K562 (cell line): ENCODE measurements at regions not wholly inside any gene's neighbourhood (a gene's known extent, or its start where the extent isn't known, plus 50 kb on each side); places are given as distances from the start of the nearest gene placed in this dataset.

Source experiments
- ATAC-seq: fragments of 200-7000 bp; cut with Tn5 transposase; 3 replicates; pipeline ENCODE4 v1.9.1; 2020; ENCODE audit warnings: moderate library complexity
- BruUV-seq: library from RNA; stranded (reverse); fragments of 400-500 nt; replicated peaks from 2 replicates; lab custom pipeline; 2021; lab: Mats Ljungman, UMichigan
- CTCF ChIA-PET: fragments of 300-600 bp; formaldehyde crosslinking; extraction: SDS; loops from one replicate; lab custom pipeline; 2021; ENCODE audit warnings: low intra/inter-chr PET ratio; lab: Yijun Ruan, JAX
- POLR2A ChIA-PET: fragments of 300-600, 350-650 bp; sonication (Branson Sonifier 250); formaldehyde crosslinking; extraction: SDS; loops from one replicate; lab custom pipeline; 2021; ENCODE audit warnings: antibody characterized with exemption, inconsistent platforms; lab: Yijun Ruan, JAX
- DNase-seq, 4 experiments: peaks; one replicate each; pipeline versions ENCODE4 v3.0.0 to v3.0.0-alpha.2; 2011 to 2018; ENCODE audit warnings: low spot score in 3 of 4, mixed read lengths in 3 of 4; ENCODE audit errors: extremely low read depth in 1 of 4
- FAIRE-seq: peaks from 2 replicates; lab custom pipeline; 2011; peaks lifted over from hg19 to GRCh38; lab: Jason Lieb, UNC
- H2AFZ ChIP-seq: 2 replicates; pipeline ENCODE4 v1.6.0; 2011; ENCODE audit warnings: low read depth, low read length, control low read depth, inconsistent platforms
- H3K27ac ChIP-seq: fragments of 200-600 bp; 3 replicates; pipeline ENCODE4 v1.8.0; 2011; ENCODE audit warnings: low read depth, mild to moderate bottlenecking, control low read depth, inconsistent platforms, low read length, moderate library complexity, mixed read lengths; ENCODE audit errors: extremely low read depth
- H3K27me3 ChIP-seq, 2 experiments: fragments of 300-600 bp in 1 of 2; 2 replicates in 1 of 2; 3 replicates in 1 of 2; pipeline versions ENCODE4 v1.6.0 to v1.8.0; 2011; ENCODE audit warnings: inconsistent platforms in 2 of 2, low read length in 2 of 2, mild to moderate bottlenecking in 1 of 2, mixed read lengths in 1 of 2, moderate library complexity in 1 of 2; ENCODE audit not compliant: control insufficient read depth in 2 of 2, insufficient read depth in 2 of 2
- H3K36me3 ChIP-seq: fragments of 300-600 bp; 3 replicates; pipeline ENCODE4 v1.8.0; 2011; ENCODE audit warnings: mild to moderate bottlenecking, low read length, inconsistent platforms; ENCODE audit not compliant: control insufficient read depth, insufficient read depth
- H3K4me1 ChIP-seq, 2 experiments: fragments of 200-600 bp in 1 of 2; replicated peaks in 1 of 2; 2 replicates in 1 of 2; 3 replicates in 1 of 2; pipeline versions ENCODE4 v1.5.1 to v1.8.0; 2011; ENCODE audit warnings: inconsistent platforms in 2 of 2, low read length in 2 of 2, mild to moderate bottlenecking in 1 of 2, mixed read lengths in 1 of 2, moderate library complexity in 1 of 2; ENCODE audit not compliant: control insufficient read depth in 2 of 2, insufficient read depth in 2 of 2
- H3K4me2 ChIP-seq: 2 replicates; pipeline ENCODE4 v1.6.1; 2011; ENCODE audit warnings: low read length, control low read depth, inconsistent platforms, mixed read lengths; ENCODE audit not compliant: insufficient read depth
- H3K4me3 ChIP-seq: fragments of 200-600 bp; sonication (generic), shearing (Covaris generic); 2 replicates; pipeline ENCODE4 v1.5.1; 2016; ENCODE audit warnings: control low read depth, inconsistent platforms
- H3K79me2 ChIP-seq: fragments of 200-600 bp; 3 replicates; pipeline ENCODE4 v1.8.0; 2011; ENCODE audit warnings: low read length, inconsistent platforms; ENCODE audit not compliant: control insufficient read depth, insufficient read depth
- H3K9ac ChIP-seq, 2 experiments: 2 replicates each; pipeline versions ENCODE4 v1.6.0 to v1.6.1; 2011; ENCODE audit warnings: low read depth in 2 of 2, low read length in 2 of 2, control low read depth in 1 of 2, inconsistent platforms in 1 of 2, mild to moderate bottlenecking in 1 of 2, mixed read lengths in 1 of 2; ENCODE audit not compliant: insufficient read depth in 1 of 2
- H3K9me1 ChIP-seq: one replicate; pipeline ENCODE4 v1.6.0; 2011; ENCODE audit warnings: inconsistent platforms, mild to moderate bottlenecking, low read length, moderate library complexity; ENCODE audit not compliant: control insufficient read depth, insufficient read depth
- H3K9me3 ChIP-seq: replicated peaks from 2 replicates; pipeline ENCODE4 v1.5.1; 2011; ENCODE audit warnings: low read depth, low read length, inconsistent platforms; ENCODE audit not compliant: control insufficient read depth, insufficient read depth
- H4K20me1 ChIP-seq: replicated peaks from 2 replicates; pipeline ENCODE4 v1.6.1; 2011; ENCODE audit warnings: low read length, inconsistent platforms, mixed read lengths; ENCODE audit not compliant: control insufficient read depth, insufficient read depth
- ARID2 ChIP-seq: fragments of 450-650 bp; IDR thresholded peaks from 2 replicates; pipeline ENCODE4 v1.6.1; 2017; ENCODE audit warnings: antibody characterized with exemption, mild to moderate bottlenecking
- PBX2 ChIP-seq, 2 experiments: IDR thresholded peaks in 1 of 2; conservative IDR thresholded peaks in 1 of 2; 2 replicates each; pipeline ENCODE4 v1.6.1; 2016; ENCODE audit warnings: low read depth in 2 of 2, mild to moderate bottlenecking in 1 of 2, missing compliant biosample characterization in 1 of 2, missing genetic modification characterization in 1 of 2, moderate library complexity in 1 of 2
- TOE1 ChIP-seq, 2 experiments: fragments of 450-650 bp in 1 of 2; sonication (generic) in 1 of 2; formaldehyde crosslinking in 1 of 2; IDR thresholded peaks; 2 replicates each; pipeline versions ENCODE4 v1.7.1 to v1.8.0; 2016 to 2022; ENCODE audit warnings: borderline replicate concordance in 2 of 2, mild to moderate bottlenecking in 2 of 2, antibody characterized with exemption in 1 of 2, inconsistent platforms in 1 of 2, low read depth in 1 of 2, missing genetic modification reagents in 1 of 2, moderate library complexity in 1 of 2
- U2AF1 ChIP-seq: fragments of 200-400 bp; formaldehyde crosslinking; optimal IDR thresholded peaks from 2 replicates; pipeline ENCODE3; 2017; ENCODE audit warnings: mild to moderate bottlenecking, low read depth, low read length, moderate library complexity
- ZBTB7A ChIP-seq: IDR thresholded peaks from 2 replicates; pipeline ENCODE4 v1.6.1; 2011; ENCODE audit warnings: low read depth, mild to moderate bottlenecking, low read length, moderate library complexity, borderline replicate concordance; ENCODE audit not compliant: control insufficient read depth
- ZNF436 ChIP-seq: fragments of 250-450, 450-650 bp; sonication (Bioruptor Pico); formaldehyde crosslinking; IDR thresholded peaks from 2 replicates; pipeline ENCODE4 v1.7.0; 2020; ENCODE audit warnings: mild to moderate bottlenecking
- ZNF778 ChIP-seq: fragments of 450-650 bp; formaldehyde crosslinking; IDR thresholded peaks from 2 replicates; pipeline ENCODE4 v1.4.0; 2020; ENCODE audit warnings: mild to moderate bottlenecking, moderate library complexity
- WGBS: fragments of 100-300 bp; shearing (Covaris generic); methylation state at CpG from one replicate; pipeline ENCODE4 v1.1.6; 2016; ENCODE audit warnings: low coverage, mixed read lengths; ENCODE audit not compliant: insufficient coverage; ENCODE audit errors: missing lambda C conversion rate; 5-methylcytosine and 5-hydroxymethylcytosine counted together
- in situ Hi-C: fragments of 300-500 bp; cut with MboI; formaldehyde crosslinking; loops from 4 replicates; pipeline ENCODE4 v1.15.0; 2018; ENCODE audit warnings: inconsistent platforms, mixed read lengths
- intact Hi-C: fragments of 100-400 bp; cut with micrococcal nuclease; formaldehyde crosslinking; loops from 2 replicates; pipeline ENCODE4 v1.14.2; 2022
- TF ChIP-seq, protein P1 (sequence below): fragments of 250-450 bp; sonication (Bioruptor Pico); IDR thresholded peaks from 2 replicates; pipeline ENCODE4 v1.5.0; 2021; ENCODE audit warnings: mild to moderate bottlenecking, moderate library complexity

- Histone ChIP-seq H3K27ac (no peak overlapping the region), H3K9ac (no peak overlapping the region), H4K20me1 (no peaks in the 10 kb centered on the region), H3K4me2 (no peak overlapping the region), H2AFZ (no peak overlapping the region), H3K4me3 (no peak overlapping the region), H3K79me2 (no peaks in the 10 kb centered on the region), H3K27me3 (no peaks in the 10 kb centered on the region), H3K36me3 (no peaks in the 10 kb centered on the region), H3K9me1 (no peaks in the 10 kb centered on the region), H3K9me3 (no peaks in the 10 kb centered on the region), H3K4me1 (no peaks in the 10 kb centered on the region)
- ChIA-PET CTCF (no interaction called here), POLR2A (no interaction called here)
- DNase-seq (no peak), ATAC-seq (no peak), FAIRE-seq (no peak)
- BruUV-seq = no TSS peak
- TF ChIP-seq TOE1 (IDR thresholded peaks at IDR 0.05; ENCODE audit: borderline replicate concordance) (no peak), TOE1 (CRISPR knock-in tag; IDR thresholded peaks at IDR 0.05; ENCODE audit: borderline replicate concordance, low read depth) (no peak), ZBTB7A (no peak), PBX2 (CRISPR knock-in tag; IDR thresholded peaks at IDR 0.05; ENCODE audit: low read depth) (no peak), PBX2 (tag; conservative IDR thresholded peaks at IDR 0.05; ENCODE audit: low read depth) (no peak), ZNF778 (no peak), ARID2 (no peak), U2AF1 (no peak), ZNF436 (CRISPR knock-in tag) (no peak)
- TF ChIP-seq, protein P1, sequence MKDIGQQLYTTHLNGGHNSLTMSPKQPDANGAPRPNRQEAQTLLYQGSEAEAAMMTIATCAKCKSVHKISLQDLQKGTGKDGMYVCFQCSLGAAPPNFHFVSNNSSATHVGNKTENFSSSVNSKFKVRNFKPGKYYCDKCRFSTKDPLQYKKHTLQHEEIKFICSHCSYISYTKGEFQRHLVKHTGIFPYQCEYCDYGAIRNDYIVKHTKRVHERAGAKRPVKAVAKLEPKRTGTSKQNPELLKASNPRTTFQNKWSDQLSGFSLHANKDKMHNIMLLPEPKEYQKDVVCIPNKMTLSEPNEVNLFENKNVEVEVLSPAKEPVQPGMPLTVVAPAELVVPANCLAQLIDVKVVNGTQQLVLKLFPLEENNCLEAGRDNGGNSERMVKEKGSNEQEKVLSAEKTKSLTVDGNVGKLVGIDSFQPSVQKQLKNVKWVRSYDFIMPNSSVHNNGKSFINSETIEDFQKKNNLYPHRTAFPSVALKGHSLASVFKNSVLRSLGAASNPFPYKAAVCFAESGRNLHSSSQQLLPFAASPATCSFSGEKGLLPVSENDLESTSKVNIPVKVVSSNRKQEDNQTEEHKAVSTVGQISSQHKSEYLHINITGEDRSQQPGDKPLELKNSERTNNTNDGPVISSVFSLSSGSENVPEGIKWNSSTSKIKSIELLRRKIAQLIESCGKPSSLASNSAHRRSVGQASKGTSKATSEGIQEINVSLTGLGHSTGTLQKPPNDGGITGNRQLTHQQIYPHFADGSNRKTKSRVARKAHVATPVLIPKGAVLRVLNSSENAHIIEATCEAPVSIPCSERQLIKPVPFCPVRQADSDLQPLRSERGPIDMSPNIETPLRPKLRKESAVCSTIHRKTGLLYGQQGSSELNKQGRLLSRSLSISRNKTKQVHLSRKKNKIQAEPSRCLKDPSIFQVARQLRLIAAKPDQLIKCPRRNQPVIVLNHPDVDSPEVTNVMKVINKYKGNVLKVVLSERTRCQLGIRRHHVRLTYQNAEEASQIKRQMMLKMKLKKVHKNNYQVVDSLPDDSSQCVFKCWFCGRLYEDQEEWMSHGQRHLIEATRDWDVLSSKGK (CRISPR knock-in tag) = no peak
- in situ Hi-C loops (no loop called here), intact Hi-C loops (no loop called here)
- 0% methylated on average over 6 of the region's 6 CpGs for WGBS
These were observed 77.9 kb downstream of the LUZP4 start for GRCh38 chrX:115367455-115367854.
